MM.1S (cell line): ENCODE measurements at regions not wholly inside any gene's neighbourhood (a gene's known extent, or its start where the extent isn't known, plus 50 kb on each side); places are given as distances from the start of the nearest gene placed in this dataset.

Experiments used
- DNase-seq: peaks from one replicate; pipeline ENCODE4 v3.0.0-alpha.2; 2015
- H2AFZ ChIP-seq: fragments of 300-600 bp; sonication (generic); 2 replicates; pipeline ENCODE4 v1.6.0; 2016; ENCODE audit warnings: antibody characterized with exemption, low read length
- H3F3A ChIP-seq: fragments of 300-600 bp; sonication (generic); 2 replicates; pipeline ENCODE4 v1.6.1; 2016; ENCODE audit warnings: mild to moderate bottlenecking, antibody characterized with exemption, low read length, moderate library complexity, mixed read lengths; ENCODE audit not compliant: insufficient read depth
- H3K27ac ChIP-seq: fragments of 300-600 bp; sonication (generic); 2 replicates; pipeline ENCODE4 v1.5.1; 2016; ENCODE audit warnings: mild to moderate bottlenecking, low read length
- H3K27me3 ChIP-seq: fragments of 300-600 bp; sonication (generic); replicated peaks from 2 replicates; pipeline ENCODE4 v1.6.0; 2016; ENCODE audit warnings: low read length; ENCODE audit not compliant: insufficient read depth
- H3K36me3 ChIP-seq: fragments of 300-600 bp; sonication (generic); replicated peaks from 2 replicates; pipeline ENCODE4 v1.6.1; 2016; ENCODE audit warnings: mild to moderate bottlenecking, low read length, mixed read lengths; ENCODE audit not compliant: insufficient read depth
- H3K4me1 ChIP-seq: fragments of 300-600 bp; sonication (generic); 2 replicates; pipeline ENCODE4 v1.6.1; 2016; ENCODE audit warnings: low read length, mixed read lengths
- H3K4me2 ChIP-seq: fragments of 300-600 bp; sonication (generic); 2 replicates; pipeline ENCODE4 v1.6.0; 2016; ENCODE audit warnings: low read depth, low read length
- H3K4me3 ChIP-seq: fragments of 300-600 bp; sonication (generic); 2 replicates; pipeline ENCODE4 v1.5.1; 2016; ENCODE audit warnings: low read length, mixed read lengths
- H3K79me2 ChIP-seq: fragments of 300-600 bp; sonication (generic); 2 replicates; pipeline ENCODE4 v1.6.1; 2016; ENCODE audit warnings: mixed run types, low read length, mixed read lengths
- H3K9ac ChIP-seq: fragments of 300-600 bp; sonication (generic); 2 replicates; pipeline ENCODE4 v1.6.1; 2016; ENCODE audit warnings: low read length, mixed read lengths
- H3K9me2 ChIP-seq: fragments of 300-600 bp; sonication (generic); replicated peaks from 2 replicates; pipeline ENCODE4 v1.6.1; 2016; ENCODE audit warnings: mild to moderate bottlenecking, low read length, mixed read lengths; ENCODE audit not compliant: insufficient read depth
- H3K9me3 ChIP-seq: fragments of 300-600 bp; sonication (generic); replicated peaks from 2 replicates; pipeline ENCODE4 v1.6.1; 2016; ENCODE audit warnings: mild to moderate bottlenecking, low read length, mixed read lengths; ENCODE audit not compliant: insufficient read depth
- H4K20me1 ChIP-seq: fragments of 300-600 bp; sonication (generic); 2 replicates; pipeline ENCODE4 v1.6.1; 2016; ENCODE audit warnings: mild to moderate bottlenecking, low read length, moderate library complexity, mixed read lengths; ENCODE audit not compliant: insufficient read depth
- EZH2 ChIP-seq: fragments of 300-600 bp; sonication (generic); optimal IDR thresholded peaks from 2 replicates; pipeline ENCODE3; 2017; ENCODE audit warnings: low read depth, mild to moderate bottlenecking, antibody characterized with exemption, low read length, mixed read lengths
- EZH2phosphoT487 ChIP-seq: fragments of 300-600 bp; sonication (generic); IDR thresholded peaks from 2 replicates; pipeline ENCODE4 v1.6.1; 2018; ENCODE audit warnings: antibody characterized with exemption, low read length
- TF ChIP-seq, protein P1 (sequence below): fragments of 300-600 bp; sonication (generic); IDR thresholded peaks from 2 replicates; pipeline ENCODE4 v1.5.1; 2016; ENCODE audit warnings: antibody characterized with exemption, low read length, mixed read lengths

- H3K36me3 ChIP-seq: no peaks in the 10 kb centered on the region
- no peaks in the 10 kb centered on the region for H3K4me1 ChIP-seq
- no peaks in the 10 kb centered on the region for H3K79me2 ChIP-seq
- H3K27me3 ChIP-seq: no peaks in the 10 kb centered on the region
- H3K9me2 ChIP-seq: no peaks in the 10 kb centered on the region
- no peaks in the 10 kb centered on the region for H3K9me3 ChIP-seq
- H3K27ac ChIP-seq: no peak overlapping the region
- H3F3A ChIP-seq: no peaks in the 10 kb centered on the region
- no peaks in the 10 kb centered on the region for H4K20me1 ChIP-seq
- no peak overlapping the region for H3K4me2 ChIP-seq
- DNase-seq: no peak
- no peak overlapping the region for H3K4me3 ChIP-seq
- H2AFZ ChIP-seq: no peak overlapping the region
- no peak overlapping the region for H3K9ac ChIP-seq
- TF ChIP-seq EZH2phosphoT487 (no peak), EZH2 (no peak)
- TF ChIP-seq, protein P1, sequence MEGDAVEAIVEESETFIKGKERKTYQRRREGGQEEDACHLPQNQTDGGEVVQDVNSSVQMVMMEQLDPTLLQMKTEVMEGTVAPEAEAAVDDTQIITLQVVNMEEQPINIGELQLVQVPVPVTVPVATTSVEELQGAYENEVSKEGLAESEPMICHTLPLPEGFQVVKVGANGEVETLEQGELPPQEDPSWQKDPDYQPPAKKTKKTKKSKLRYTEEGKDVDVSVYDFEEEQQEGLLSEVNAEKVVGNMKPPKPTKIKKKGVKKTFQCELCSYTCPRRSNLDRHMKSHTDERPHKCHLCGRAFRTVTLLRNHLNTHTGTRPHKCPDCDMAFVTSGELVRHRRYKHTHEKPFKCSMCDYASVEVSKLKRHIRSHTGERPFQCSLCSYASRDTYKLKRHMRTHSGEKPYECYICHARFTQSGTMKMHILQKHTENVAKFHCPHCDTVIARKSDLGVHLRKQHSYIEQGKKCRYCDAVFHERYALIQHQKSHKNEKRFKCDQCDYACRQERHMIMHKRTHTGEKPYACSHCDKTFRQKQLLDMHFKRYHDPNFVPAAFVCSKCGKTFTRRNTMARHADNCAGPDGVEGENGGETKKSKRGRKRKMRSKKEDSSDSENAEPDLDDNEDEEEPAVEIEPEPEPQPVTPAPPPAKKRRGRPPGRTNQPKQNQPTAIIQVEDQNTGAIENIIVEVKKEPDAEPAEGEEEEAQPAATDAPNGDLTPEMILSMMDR: no peak
These were observed 55.3 kb upstream of the KCNIP4 start for GRCh38 chr4:22003878-22004277.
